Suprapubic skin (tissue), 4 donors: ENCODE measurements at regions not wholly inside any gene's neighbourhood (a gene's known extent, or its start where the extent isn't known, plus 50 kb on each side); places are given as distances from the start of the nearest gene placed in this dataset.
"Not testable (repeated sequence)": the region's sequence is repeated elsewhere in the genome, so short reads cannot be mapped to it uniquely, and the experiment has no call there.

Source experiments
- DNase-seq, 2 donors: peaks; one replicate each; pipeline ENCODE4 v3.0.0-alpha.2; 2019; ENCODE audit warnings: low spot score in 2 of 2
- H3K27ac ChIP-seq: fragments of 200-600 bp; sonication (generic); one replicate; pipeline ENCODE4 v1.5.1; 2019
- H3K27me3 ChIP-seq: fragments of 200-600 bp; sonication (generic); one replicate; pipeline ENCODE4 v1.5.1; 2019
- H3K36me3 ChIP-seq: fragments of 200-600 bp; sonication (generic); one replicate; pipeline ENCODE4 v1.5.1; 2019
- H3K4me1 ChIP-seq: fragments of 200-600 bp; sonication (generic); one replicate; pipeline ENCODE4 v1.5.1; 2019
- H3K4me3 ChIP-seq: fragments of 200-600 bp; sonication (generic); one replicate; pipeline ENCODE4 v1.5.1; 2019; ENCODE audit warnings: mild to moderate bottlenecking
- H3K9me3 ChIP-seq: fragments of 200-600 bp; sonication (generic); one replicate; pipeline ENCODE4 v1.5.1; 2019
- EP300 ChIP-seq: sonication (generic); formaldehyde crosslinking; IDR thresholded peaks from one replicate; pipeline ENCODE4 v1.6.1; 2017; ENCODE audit warnings: antibody characterized with exemption
- POLR2A ChIP-seq, 2 donors: fragments of 450-650 bp; IDR thresholded peaks; one replicate each; pipeline ENCODE4 v1.6.1; 2017; ENCODE audit warnings: antibody characterized with exemption in 2 of 2, mild to moderate bottlenecking in 2 of 2, moderate library complexity in 2 of 2
- POLR2AphosphoS5 ChIP-seq, 3 donors: sonication (generic); formaldehyde crosslinking; IDR thresholded peaks; one replicate each; pipeline ENCODE4 v1.6.1; 2017; ENCODE audit warnings: antibody characterized with exemption in 3 of 3
- WGBS: methylation state at CpG from one replicate; pipeline ENCODE4 v1.1.5; 2018; 5-methylcytosine and 5-hydroxymethylcytosine counted together
- TF ChIP-seq, protein P1 (sequence below), 2 donors: fragments of 200-600 bp in 1 of 2; fragments of 450-650 bp in 1 of 2; sonication (generic) in 1 of 2; IDR thresholded peaks; one replicate each; pipeline ENCODE4 v1.5.1; 2016 to 2019; ENCODE audit warnings: antibody characterized with exemption in 2 of 2, mild to moderate bottlenecking in 1 of 2, moderate library complexity in 1 of 2

DNA sequence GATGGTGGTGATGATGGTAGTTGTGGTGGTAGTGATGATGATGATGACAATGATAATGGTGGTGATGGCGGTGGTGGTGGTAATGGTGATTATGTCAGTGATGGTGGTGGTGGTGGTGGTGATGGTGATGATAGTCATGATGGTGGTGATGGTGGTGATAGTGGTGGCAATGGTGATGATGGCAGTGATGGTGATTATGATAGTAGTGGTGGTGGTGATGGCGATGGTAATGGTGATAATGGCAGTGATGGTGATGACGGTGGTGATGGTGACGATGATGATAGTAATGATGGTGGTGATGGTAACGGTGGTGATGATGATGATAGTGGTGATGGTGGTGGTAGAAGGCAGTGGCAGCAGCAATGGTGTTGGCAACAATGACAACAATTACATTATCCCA lies 55.3 kb downstream of the RBFOX3 start:
- WGBS: 91% methylated on average over 5 of the region's 5 CpGs
- no peak overlapping the region for H3K4me3 ChIP-seq

DNA sequence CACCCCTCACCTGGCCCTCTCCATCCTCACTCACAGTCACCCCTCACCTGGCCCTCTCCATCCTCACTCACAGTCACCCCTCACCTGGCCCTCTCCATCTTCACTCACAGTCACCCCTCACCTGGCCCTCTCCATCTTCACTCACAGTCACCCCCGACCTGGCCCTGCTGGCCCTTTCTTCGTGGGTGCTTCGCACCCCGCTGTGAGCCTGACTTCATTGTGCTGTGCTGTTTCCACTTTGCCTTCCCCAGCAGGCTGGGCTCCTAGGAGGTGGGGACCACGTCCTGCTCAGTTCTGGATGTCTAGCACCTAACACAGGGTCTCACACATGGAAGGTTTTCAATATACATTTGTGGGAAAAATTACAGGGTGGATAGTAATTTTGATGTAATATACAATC lies 56.5 kb downstream of the RBFOX3 start:
- H3K4me1 ChIP-seq, H3K27ac ChIP-seq, DNase-seq, H3K36me3 ChIP-seq, H3K9me3 ChIP-seq, H3K4me3 ChIP-seq: not testable (repeated sequence)
- WGBS: 88% methylated on average over 5 of the region's 5 CpGs
- peaks cover 34% of the 10 kb centered on the region for H3K27me3 ChIP-seq

More for the DNA sequence above, 55.3 kb downstream of the RBFOX3 start:
- Histone ChIP-seq H3K4me1 (no peaks in the 10 kb centered on the region), H3K27ac (no peak overlapping the region), H3K9me3 (no peaks in the 10 kb centered on the region), H3K27me3 (peaks cover 46% of the 10 kb centered on the region), H3K36me3 (no peaks in the 10 kb centered on the region)
- DNase-seq: no peak
- TF ChIP-seq EP300 (no peak), POLR2AphosphoS5 (IDR thresholded peaks at IDR 0.05) (no peak), POLR2A (IDR thresholded peaks at IDR 0.05) (no peak)
- TF ChIP-seq, protein P1, sequence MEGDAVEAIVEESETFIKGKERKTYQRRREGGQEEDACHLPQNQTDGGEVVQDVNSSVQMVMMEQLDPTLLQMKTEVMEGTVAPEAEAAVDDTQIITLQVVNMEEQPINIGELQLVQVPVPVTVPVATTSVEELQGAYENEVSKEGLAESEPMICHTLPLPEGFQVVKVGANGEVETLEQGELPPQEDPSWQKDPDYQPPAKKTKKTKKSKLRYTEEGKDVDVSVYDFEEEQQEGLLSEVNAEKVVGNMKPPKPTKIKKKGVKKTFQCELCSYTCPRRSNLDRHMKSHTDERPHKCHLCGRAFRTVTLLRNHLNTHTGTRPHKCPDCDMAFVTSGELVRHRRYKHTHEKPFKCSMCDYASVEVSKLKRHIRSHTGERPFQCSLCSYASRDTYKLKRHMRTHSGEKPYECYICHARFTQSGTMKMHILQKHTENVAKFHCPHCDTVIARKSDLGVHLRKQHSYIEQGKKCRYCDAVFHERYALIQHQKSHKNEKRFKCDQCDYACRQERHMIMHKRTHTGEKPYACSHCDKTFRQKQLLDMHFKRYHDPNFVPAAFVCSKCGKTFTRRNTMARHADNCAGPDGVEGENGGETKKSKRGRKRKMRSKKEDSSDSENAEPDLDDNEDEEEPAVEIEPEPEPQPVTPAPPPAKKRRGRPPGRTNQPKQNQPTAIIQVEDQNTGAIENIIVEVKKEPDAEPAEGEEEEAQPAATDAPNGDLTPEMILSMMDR (IDR thresholded peaks at IDR 0.05): no peak

DNA sequence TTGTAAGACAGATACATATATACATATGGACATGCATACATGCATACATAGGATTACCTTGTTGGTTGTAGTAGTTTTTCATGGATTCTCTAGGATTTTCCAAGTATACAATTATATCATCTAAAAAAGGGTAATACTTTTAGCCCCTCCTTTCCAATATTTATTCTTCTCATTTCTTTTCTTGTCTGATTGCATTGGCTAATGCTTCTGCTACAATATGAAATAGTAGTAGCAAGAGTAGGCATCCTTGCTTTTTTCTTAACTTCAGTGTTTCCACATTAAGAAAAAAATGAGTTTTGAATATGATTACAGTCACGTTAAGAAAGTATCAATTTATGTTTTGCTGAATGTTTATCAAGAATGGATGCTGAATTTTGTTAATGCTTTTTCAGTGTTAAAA lies 58.0 kb downstream of the RBFOX3 start:
- Histone ChIP-seq H3K27me3 (peaks cover 19% of the 10 kb centered on the region), H3K27ac (no peak overlapping the region), H3K36me3 (no peaks in the 10 kb centered on the region), H3K4me1 (no peaks in the 10 kb centered on the region), H3K9me3 (no peaks in the 10 kb centered on the region), H3K4me3 (no peak overlapping the region)
- DNase-seq: no peak
- WGBS: 81% methylated on average over 1 of the region's 1 CpG
- TF ChIP-seq EP300: no peak
- TF ChIP-seq, protein P1 (IDR thresholded peaks at IDR 0.05): no peak
- TF ChIP-seq POLR2AphosphoS5 (IDR thresholded peaks at IDR 0.05): no peak
- no peak for TF ChIP-seq POLR2A (IDR thresholded peaks at IDR 0.05)

DNA sequence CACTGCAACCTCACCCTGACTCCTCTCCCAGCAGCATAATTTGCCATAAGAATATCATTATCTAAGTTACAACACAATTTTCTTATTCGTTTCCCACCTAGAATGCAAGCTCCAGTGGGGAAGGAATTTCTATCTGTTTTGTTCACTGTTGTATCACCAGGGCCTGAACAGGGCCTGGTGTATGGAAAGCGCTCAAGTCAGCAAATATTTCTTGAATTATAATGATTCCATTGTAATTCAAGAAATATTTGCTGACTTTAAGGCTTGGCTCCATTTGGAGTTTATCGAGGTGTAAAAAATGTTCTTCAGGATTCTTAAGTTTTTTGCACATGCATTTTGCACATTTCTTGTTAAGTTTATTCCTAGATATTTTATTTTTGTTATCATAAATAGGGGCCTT lies 58.4 kb downstream of the RBFOX3 start:
- no peak overlapping the region for H3K27ac ChIP-seq
- H3K36me3 ChIP-seq: no peaks in the 10 kb centered on the region
- no peak for TF ChIP-seq EP300
- TF ChIP-seq POLR2A (IDR thresholded peaks at IDR 0.05): no peak
- TF ChIP-seq POLR2AphosphoS5 (IDR thresholded peaks at IDR 0.05): no peak
- TF ChIP-seq, protein P1 (IDR thresholded peaks at IDR 0.05): no peak
- H3K4me1 ChIP-seq: no peaks in the 10 kb centered on the region
- no peak for DNase-seq
- peaks cover 19% of the 10 kb centered on the region for H3K27me3 ChIP-seq
- H3K9me3 ChIP-seq: no peaks in the 10 kb centered on the region
- no peak overlapping the region for H3K4me3 ChIP-seq
- 87% methylated on average over 3 of the region's 3 CpGs for WGBS

DNA sequence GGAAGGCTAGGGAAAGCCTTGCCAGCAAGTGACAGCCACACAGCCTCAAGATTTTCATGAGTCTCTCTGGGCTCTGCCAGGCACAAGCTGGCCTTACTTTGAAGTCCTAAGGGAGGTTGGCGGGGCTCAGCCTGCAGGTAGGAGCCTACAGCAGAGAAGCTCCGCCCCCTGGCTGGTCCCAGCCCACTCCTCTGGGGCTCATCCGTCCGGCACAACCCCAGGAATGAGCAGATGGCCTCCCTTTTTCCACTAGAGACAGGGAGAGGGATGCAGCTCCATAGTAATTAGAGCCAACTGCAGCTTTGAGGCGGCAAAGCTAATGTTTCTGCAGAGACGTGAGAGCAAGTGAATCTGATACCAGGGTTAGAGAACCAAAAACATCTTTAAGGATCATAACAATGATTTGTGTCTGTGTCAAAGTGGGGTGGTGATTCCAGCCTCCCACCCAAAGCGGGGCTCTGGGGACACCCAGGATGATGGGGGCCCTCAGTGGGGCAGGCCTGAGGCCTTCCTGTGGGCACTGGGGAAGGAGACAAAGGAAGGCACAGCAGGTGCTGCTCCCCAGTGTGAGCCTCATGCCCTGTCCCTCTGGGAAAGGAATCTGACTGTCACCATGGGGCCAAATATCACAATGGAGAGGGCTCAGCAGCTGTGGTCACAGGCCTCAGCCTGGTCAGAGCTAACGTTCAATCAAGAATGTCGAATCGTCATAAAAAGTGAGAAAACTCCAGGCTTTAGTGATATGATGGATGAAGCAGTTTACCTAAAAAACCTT lies 61.5 kb downstream of the RBFOX3 start:
- peaks cover 28% of the 10 kb centered on the region for H3K27me3 ChIP-seq
- H3K4me1 ChIP-seq: no peaks in the 10 kb centered on the region
- no peaks in the 10 kb centered on the region for H3K9me3 ChIP-seq
- WGBS: 75% methylated on average over 10 of the region's 10 CpGs
- H3K36me3 ChIP-seq: no peaks in the 10 kb centered on the region
- no peak overlapping the region for H3K4me3 ChIP-seq
- TF ChIP-seq EP300: no peak
- no peak for TF ChIP-seq POLR2A (IDR thresholded peaks at IDR 0.05)
- TF ChIP-seq, protein P1 (IDR thresholded peaks at IDR 0.05): no peak
- TF ChIP-seq POLR2AphosphoS5 (IDR thresholded peaks at IDR 0.05): no peak
- DNase-seq: peak in 1 of 2 donors; percentile 38
- no peak overlapping the region for H3K27ac ChIP-seq
